Kidney (tissue), 13 donors: ENCODE measurements at regions not wholly inside any gene's neighbourhood (a gene's known extent, or its start where the extent isn't known, plus 50 kb on each side); places are given as distances from the start of the nearest gene placed in this dataset.

Experiments
- DNase-seq, 5 donors: peaks; one replicate each; pipeline ENCODE4 v3.0.0-alpha.2; 2013 to 2020
- FAIRE-seq: peaks from 2 replicates; lab custom pipeline; 2012; peaks lifted over from hg19 to GRCh38; lab: Jason Lieb, UNC
- H3K27ac ChIP-seq, 2 donors: one replicate each; pipeline ENCODE4 v1.7.0; 2013; ENCODE audit warnings: low read depth in 2 of 2, low read length in 2 of 2, inconsistent platforms in 1 of 2
- H3K27me3 ChIP-seq: one replicate; pipeline ENCODE4 v1.7.1; 2013; ENCODE audit warnings: low read length, inconsistent platforms; ENCODE audit not compliant: control insufficient read depth, insufficient read depth
- H3K36me3 ChIP-seq, 3 donors: one replicate each; pipeline versions ENCODE4 v1.7.0 to v1.7.1; 2013; ENCODE audit warnings: low read length in 3 of 3, control low read depth in 1 of 3, inconsistent platforms in 1 of 3; ENCODE audit not compliant: insufficient read depth in 3 of 3, control insufficient read depth in 2 of 3
- H3K4me1 ChIP-seq, 3 donors: one replicate each; pipeline versions ENCODE4 v1.7.0 to v1.7.1; 2013; ENCODE audit warnings: low read length in 3 of 3, inconsistent platforms in 1 of 3, low read depth in 1 of 3; ENCODE audit not compliant: control insufficient read depth in 2 of 3, insufficient read depth in 2 of 3
- H3K4me3 ChIP-seq, 3 donors: one replicate each; pipeline versions ENCODE4 v1.7.0 to v1.8.1; 2013; ENCODE audit warnings: low read length in 3 of 3, control low read depth in 1 of 3, inconsistent platforms in 1 of 3
- H3K9ac ChIP-seq, 3 donors: one replicate each; pipeline versions ENCODE4 v1.7.0 to v1.7.1; 2013; ENCODE audit warnings: low read length in 3 of 3, control low read depth in 1 of 3, inconsistent platforms in 1 of 3
- H3K9me3 ChIP-seq, 3 donors: one replicate each; pipeline versions ENCODE4 v1.7.0 to v1.7.1; 2013; ENCODE audit warnings: low read length in 3 of 3, control low read depth in 1 of 3, inconsistent platforms in 1 of 3; ENCODE audit not compliant: control insufficient read depth in 2 of 3, insufficient read depth in 1 of 3
- intact Hi-C: fragments of 100-400 bp; cut with DNase I; formaldehyde crosslinking; loops from one replicate; pipeline ENCODE4 v1.11.1; 2022
- TF ChIP-seq, protein P1 (sequence below): IDR thresholded peaks from 3 replicates; pipeline ENCODE4 v1.5.1; 2012; ENCODE audit warnings: mild to moderate bottlenecking, moderate library complexity, borderline replicate concordance; ENCODE audit not compliant: insufficient read depth; ENCODE audit errors: extremely low read depth
- donor health status: control.
- donor health status: control.
- donor health status: control.
- donor health status: control.
- donor health status: control.
- donor health status: DM: yes; HTN: yes; CAD: no.
- donor health status: Normal renal cell carcinoma (clear cell type).

GRCh38 chr14:66405158-66405557 lies 81.0 kb upstream of the CCDC196 start:
- Histone ChIP-seq H3K27ac (no peak overlapping the region), H3K4me3 (no peak overlapping the region), H3K9ac (no peak overlapping the region), H3K9me3 (no peaks in the 10 kb centered on the region), H3K4me1 (peaks cover 0 to 4% (median 0%) of the 10 kb centered on the region in 3 donors), H3K27me3 (no peaks in the 10 kb centered on the region), H3K36me3 (no peaks in the 10 kb centered on the region)
- TF ChIP-seq, protein P1, sequence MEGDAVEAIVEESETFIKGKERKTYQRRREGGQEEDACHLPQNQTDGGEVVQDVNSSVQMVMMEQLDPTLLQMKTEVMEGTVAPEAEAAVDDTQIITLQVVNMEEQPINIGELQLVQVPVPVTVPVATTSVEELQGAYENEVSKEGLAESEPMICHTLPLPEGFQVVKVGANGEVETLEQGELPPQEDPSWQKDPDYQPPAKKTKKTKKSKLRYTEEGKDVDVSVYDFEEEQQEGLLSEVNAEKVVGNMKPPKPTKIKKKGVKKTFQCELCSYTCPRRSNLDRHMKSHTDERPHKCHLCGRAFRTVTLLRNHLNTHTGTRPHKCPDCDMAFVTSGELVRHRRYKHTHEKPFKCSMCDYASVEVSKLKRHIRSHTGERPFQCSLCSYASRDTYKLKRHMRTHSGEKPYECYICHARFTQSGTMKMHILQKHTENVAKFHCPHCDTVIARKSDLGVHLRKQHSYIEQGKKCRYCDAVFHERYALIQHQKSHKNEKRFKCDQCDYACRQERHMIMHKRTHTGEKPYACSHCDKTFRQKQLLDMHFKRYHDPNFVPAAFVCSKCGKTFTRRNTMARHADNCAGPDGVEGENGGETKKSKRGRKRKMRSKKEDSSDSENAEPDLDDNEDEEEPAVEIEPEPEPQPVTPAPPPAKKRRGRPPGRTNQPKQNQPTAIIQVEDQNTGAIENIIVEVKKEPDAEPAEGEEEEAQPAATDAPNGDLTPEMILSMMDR, result no peak
- FAIRE-seq, result no peak
- no peak for DNase-seq
- intact Hi-C loops, result no loop called here

DNA sequence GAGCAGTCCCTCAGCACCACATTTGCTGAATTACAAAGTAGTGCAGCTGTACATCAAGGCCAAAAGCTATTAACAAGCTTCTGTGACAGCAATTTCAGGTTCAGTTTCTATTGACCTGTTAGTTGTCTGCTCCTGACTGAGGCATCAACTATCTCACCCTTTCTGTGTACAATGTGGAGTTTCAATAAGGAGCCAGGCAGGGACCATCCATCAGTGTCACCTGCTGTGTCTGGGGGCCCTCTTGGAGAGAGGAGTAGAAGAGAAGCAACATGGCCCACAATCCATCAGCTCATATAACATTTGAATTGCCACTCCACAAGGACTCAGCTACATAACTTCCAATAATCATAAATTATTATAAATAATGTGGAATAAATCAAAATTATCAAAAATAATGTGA lies 72.3 kb upstream of the CCDC196 start:
- H3K4me1 ChIP-seq, result no peaks in the 10 kb centered on the region
- FAIRE-seq (no peak), DNase-seq (no peak)
- TF ChIP-seq, protein P1, result no peak
- H3K9ac ChIP-seq, result no peak overlapping the region
- no peaks in the 10 kb centered on the region for H3K9me3 ChIP-seq
- no peak overlapping the region for H3K4me3 ChIP-seq
- no peaks in the 10 kb centered on the region for H3K36me3 ChIP-seq
- intact Hi-C loops, result no loop called here
- H3K27me3 ChIP-seq, result no peaks in the 10 kb centered on the region
- no peak overlapping the region for H3K27ac ChIP-seq

DNA sequence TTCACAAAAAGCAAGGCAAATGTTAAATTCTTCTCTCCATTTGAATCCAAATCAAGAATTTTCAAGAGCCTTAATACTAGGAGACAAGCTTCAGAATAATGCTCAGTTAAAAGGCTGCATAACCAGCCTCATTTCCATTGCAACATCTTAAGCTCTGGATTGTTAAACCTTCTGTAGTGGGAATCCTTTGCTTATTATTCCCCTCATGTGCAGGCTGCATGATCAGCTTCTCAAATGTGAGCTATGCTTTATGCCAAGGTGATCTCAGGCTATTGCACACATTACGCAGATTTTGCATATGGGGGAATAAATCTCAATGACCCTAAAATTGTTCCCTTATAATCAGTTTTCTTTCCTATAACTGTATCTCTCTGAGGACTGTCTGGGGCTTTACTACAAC lies 71.7 kb upstream of the CCDC196 start:
- no peak overlapping the region for H3K27ac ChIP-seq
- no peaks in the 10 kb centered on the region for H3K9me3 ChIP-seq
- no peak overlapping the region for H3K4me3 ChIP-seq
- intact Hi-C loops, result no loop called here
- H3K36me3 ChIP-seq, result no peaks in the 10 kb centered on the region
- H3K4me1 ChIP-seq, result no peaks in the 10 kb centered on the region
- FAIRE-seq, result no peak
- no peaks in the 10 kb centered on the region for H3K27me3 ChIP-seq
- no peak for DNase-seq
- TF ChIP-seq, protein P1, result no peak
- no peak overlapping the region for H3K9ac ChIP-seq

DNA sequence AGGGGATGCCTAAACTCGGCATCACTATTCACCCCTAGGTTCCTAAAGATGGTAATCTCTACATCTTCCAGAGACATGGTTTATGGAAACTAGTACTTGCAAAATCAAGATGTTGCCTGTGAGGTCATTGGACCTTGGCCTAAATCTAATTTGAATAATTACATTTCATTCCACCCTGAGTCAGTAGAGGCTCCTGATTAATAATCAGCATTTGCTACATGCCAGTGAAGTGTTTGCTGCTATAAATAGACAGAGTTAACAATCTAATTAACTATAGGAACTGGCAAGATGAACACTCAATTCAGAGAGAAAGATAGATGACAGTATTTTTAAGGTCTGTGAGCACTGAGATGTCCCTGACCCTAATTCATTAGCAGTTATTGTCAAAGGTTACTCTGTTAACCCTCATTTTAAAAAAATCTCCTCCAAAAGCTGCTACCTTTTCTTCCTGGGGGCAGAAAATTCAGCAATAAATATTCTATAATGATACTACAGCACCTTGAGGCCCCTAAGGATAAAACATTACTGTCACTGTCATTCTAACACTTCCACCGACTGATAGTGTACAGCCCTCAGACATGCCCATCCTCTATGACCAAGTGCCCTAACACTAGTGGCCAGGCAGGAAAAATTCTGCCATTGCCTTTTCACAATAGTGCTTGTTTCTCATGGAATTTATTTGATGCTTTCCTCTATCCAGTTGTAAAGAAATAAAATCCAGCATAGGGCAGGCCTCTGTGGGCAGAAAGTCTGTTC lies 65.7 kb upstream of the CCDC196 start:
- Histone ChIP-seq H3K27me3 (no peaks in the 10 kb centered on the region), H3K9ac (no peak overlapping the region), H3K4me1 (peaks cover 3 to 30% (median 10%) of the 10 kb centered on the region in 3 donors), H3K36me3 (no peaks in the 10 kb centered on the region), H3K27ac (peak overlapping the region; percentile 37 to 38), H3K4me3 (no peak overlapping the region), H3K9me3 (no peaks in the 10 kb centered on the region)
- no peak for DNase-seq
- intact Hi-C loops, result no loop called here
- no peak for FAIRE-seq
- TF ChIP-seq, protein P1, result no peak
